ENCODE measurements at regions not wholly inside any gene's neighbourhood (a gene's known extent, or its start where the extent isn't known, plus 50 kb on each side); places are given as distances from the start of the nearest gene placed in this dataset.
"Not testable (repeated sequence)": the region's sequence is repeated elsewhere in the genome, so short reads cannot be mapped to it uniquely, and the experiment has no call there.

- DNase-seq (no peak), ATAC-seq (no peak)
Observed at GRCh38 chr10:131818510-131819234, 82.1 kb upstream of the PPP2R2D start.

- ATAC-seq: no peak
- no peak for DNase-seq
Observed at GRCh38 chr10:131819241-131820072, 81.4 kb upstream of the PPP2R2D start.

GRCh38 chr10:131820626-131821025 lies 80.2 kb upstream of the PPP2R2D start:
- DNase-seq (no peak), ATAC-seq (no peak)

- no peak for DNase-seq
- no peak for ATAC-seq
Observed at GRCh38 chr10:131821378-131822012, 79.3 kb upstream of the PPP2R2D start.

GRCh38 chr10:131822013-131822691 lies 78.7 kb upstream of the PPP2R2D start:
- ATAC-seq: no peak
- no peak for DNase-seq

GRCh38 chr10:131822692-131823245 lies 78.0 kb upstream of the PPP2R2D start:
- ATAC-seq: no peak
- no peak for DNase-seq

GRCh38 chr10:131823601-131824099 lies 77.2 kb upstream of the PPP2R2D start:
- not testable (repeated sequence) for ATAC-seq, DNase-seq

- ATAC-seq: peak; percentile 23
- no peak for DNase-seq
Observed at GRCh38 chr10:131824371-131825149, 76.2 kb upstream of the PPP2R2D start.

- no peak for DNase-seq
- ATAC-seq: no peak
Observed at GRCh38 chr10:131825150-131825848, 75.5 kb upstream of the PPP2R2D start.

- no peak for DNase-seq
- ATAC-seq: no peak
Observed at GRCh38 chr10:131825960-131826650, 74.7 kb upstream of the PPP2R2D start.

GRCh38 chr10:131829156-131829930 lies 71.5 kb upstream of the PPP2R2D start:
- ATAC-seq: no peak
- no peak for DNase-seq

- ATAC-seq: no peak
- DNase-seq: no peak
Observed at GRCh38 chr10:131830446-131831130, 70.2 kb upstream of the PPP2R2D start.

- DNase-seq: no peak
- ATAC-seq: no peak
Observed at GRCh38 chr10:131831561-131831960, 69.2 kb upstream of the PPP2R2D start.

GRCh38 chr10:131832056-131832685 lies 68.6 kb upstream of the PPP2R2D start:
- ATAC-seq (no peak), DNase-seq (no peak)

- DNase-seq (no peak), ATAC-seq (no peak)
Observed at GRCh38 chr10:131833013-131833412, 67.8 kb upstream of the PPP2R2D start.

- DNase-seq: no peak
- ATAC-seq: no peak
Observed at GRCh38 chr10:131833446-131834080, 67.2 kb upstream of the PPP2R2D start.

- ATAC-seq (no peak), DNase-seq (no peak)
Observed at GRCh38 chr10:131834152-131834810, 66.5 kb upstream of the PPP2R2D start.
